ENCODE measurements at regions not wholly inside any gene's neighbourhood (a gene's known extent, or its start where the extent isn't known, plus 50 kb on each side); places are given as distances from the start of the nearest gene placed in this dataset.

DNA sequence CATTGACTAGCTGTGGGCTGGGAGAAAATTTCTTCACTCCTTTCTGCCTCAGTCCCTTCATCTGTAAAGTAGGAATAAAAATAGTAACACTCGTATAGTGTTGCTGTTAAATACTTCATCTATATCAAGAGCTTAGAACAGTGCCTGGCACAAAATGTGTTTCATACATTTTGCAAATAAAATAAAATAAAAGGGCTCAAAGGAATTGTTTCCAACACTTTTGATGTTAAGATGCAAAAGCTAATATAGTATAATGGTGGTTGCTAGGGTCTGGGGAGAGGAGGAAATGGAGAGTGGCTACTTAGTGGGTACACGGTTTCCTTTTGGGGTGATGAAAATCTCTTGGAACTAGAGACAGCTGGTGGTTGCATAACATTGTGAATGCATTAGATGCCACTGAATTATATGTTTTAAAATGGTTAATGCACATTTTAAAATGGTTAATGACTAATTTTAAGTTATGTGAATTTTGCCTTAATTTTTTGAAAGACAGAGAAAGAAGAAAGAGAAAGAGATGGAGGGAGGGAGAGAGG lies 542.1 kb upstream of the ID2 start:
- H3K36me3 Mint-ChIP-seq, result no peaks in the 10 kb centered on the region
- H3K27me3 Mint-ChIP-seq (ENCODE audit: insufficient read depth, low read depth), result peaks cover 6% of the 10 kb centered on the region
- H3K27ac Mint-ChIP-seq, result no peak overlapping the region
- no peak overlapping the region for H3K9ac ChIP-seq
- no peak overlapping the region for H3K27ac ChIP-seq
- no peak overlapping the region for H2AFZ ChIP-seq (replicated peaks)
- no peak overlapping the region for H3K4me2 ChIP-seq
- TF ChIP-seq EZH2 (IDR thresholded peaks at IDR 0.05), result no peak
- H3F3A ChIP-seq (ENCODE audit: low read depth), result no peaks in the 10 kb centered on the region
- no peak overlapping the region for H3K4me3 Mint-ChIP-seq
- peaks cover 5% of the 10 kb centered on the region for H3K4me1 Mint-ChIP-seq
- no peaks in the 10 kb centered on the region for H3K4me1 ChIP-seq
- no peak overlapping the region for H3K4me3 ChIP-seq
- H3K36me3 ChIP-seq, result no peaks in the 10 kb centered on the region
- no peaks in the 10 kb centered on the region for H4K20me1 ChIP-seq (ENCODE audit: low read depth)
- H3K27me3 ChIP-seq, result no peaks in the 10 kb centered on the region
- DNase-seq (ENCODE audit: low spot score), result no peak
- H3K9me3 Mint-ChIP-seq, result no peaks in the 10 kb centered on the region
- no peaks in the 10 kb centered on the region for H3K9me3 ChIP-seq (ENCODE audit: low read depth)
- no peaks in the 10 kb centered on the region for H3K79me2 ChIP-seq (ENCODE audit: low read depth)

DNA sequence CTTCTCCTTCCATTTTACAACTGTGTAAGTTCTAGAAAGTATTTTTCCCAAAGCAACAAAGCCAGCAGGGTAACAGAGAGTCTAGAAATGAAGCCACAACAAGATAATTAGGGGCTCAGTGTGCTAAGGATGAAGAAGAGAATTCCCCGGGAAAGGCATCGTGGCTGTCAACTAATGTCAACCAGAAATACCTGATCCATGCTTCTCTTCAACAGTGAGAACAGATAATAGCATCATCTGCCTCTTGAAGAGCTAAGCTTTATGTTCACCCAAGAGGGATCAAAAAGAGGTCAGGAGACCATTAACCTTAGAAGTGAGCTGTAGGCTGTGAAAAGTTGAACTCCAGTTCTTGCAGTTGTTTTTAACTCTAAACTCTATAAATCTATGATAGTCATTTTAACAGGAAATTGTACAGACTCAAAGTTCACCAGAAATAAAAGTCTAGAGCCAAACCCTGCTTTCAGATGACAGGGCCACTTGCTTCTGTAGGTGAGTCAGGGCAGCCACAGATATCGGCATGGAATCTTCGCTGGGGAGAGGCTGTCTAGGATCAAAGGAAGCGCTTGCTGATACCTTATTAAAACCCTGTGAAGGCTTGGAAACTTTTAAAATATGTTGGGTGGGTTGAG lies 540.7 kb upstream of the ID2 start:
- no peaks in the 10 kb centered on the region for H3K9me3 Mint-ChIP-seq
- H3K27ac Mint-ChIP-seq, result no peak overlapping the region
- H3K36me3 Mint-ChIP-seq, result no peaks in the 10 kb centered on the region
- Histone ChIP-seq H4K20me1 (ENCODE audit: low read depth) (no peaks in the 10 kb centered on the region), H3K9me3 (ENCODE audit: low read depth) (no peaks in the 10 kb centered on the region), H3K27me3 (no peaks in the 10 kb centered on the region), H3K4me1 (no peaks in the 10 kb centered on the region), H3K4me3 (no peak overlapping the region), H3K9ac (no peak overlapping the region), H3K36me3 (no peaks in the 10 kb centered on the region), H3K27ac (no peak overlapping the region), H3K4me2 (no peak overlapping the region), H2AFZ (replicated peaks) (no peak overlapping the region), H3F3A (ENCODE audit: low read depth) (no peaks in the 10 kb centered on the region), H3K79me2 (ENCODE audit: low read depth) (no peaks in the 10 kb centered on the region)
- peaks cover 2% of the 10 kb centered on the region for H3K27me3 Mint-ChIP-seq (ENCODE audit: insufficient read depth, low read depth)
- TF ChIP-seq EZH2 (IDR thresholded peaks at IDR 0.05) (no peak), EZH2phosphoT487 (IDR thresholded peaks at IDR 0.05) (no peak), CTCF (IDR thresholded peaks at IDR 0.05) (no peak)
- H3K4me3 Mint-ChIP-seq, result no peak overlapping the region
- no peak for DNase-seq (ENCODE audit: low spot score)
- H3K4me1 Mint-ChIP-seq, result no peaks in the 10 kb centered on the region

DNA sequence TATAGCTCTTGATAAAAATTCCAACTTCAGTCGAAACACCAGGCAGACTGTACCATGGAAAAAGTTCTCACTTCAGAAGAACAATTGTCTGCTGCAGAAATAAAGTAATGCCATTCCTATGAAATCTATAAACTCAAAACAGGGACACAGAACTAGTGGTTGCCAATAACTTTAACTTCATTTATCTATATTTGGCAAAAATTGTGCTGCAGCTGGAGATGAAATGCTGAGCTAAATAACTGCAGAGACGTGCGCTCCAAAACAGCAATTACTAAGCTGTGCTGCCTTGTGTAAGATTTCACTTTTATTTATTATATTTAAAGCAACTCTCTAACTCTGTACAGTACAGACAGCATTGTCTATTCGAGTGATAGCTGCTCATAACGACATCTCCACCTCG lies 540.1 kb upstream of the ID2 start:
- H2AFZ ChIP-seq (replicated peaks), result no peak overlapping the region
- H3K4me3 ChIP-seq, result no peak overlapping the region
- DNase-seq (ENCODE audit: low spot score), result no peak
- no peak overlapping the region for H3K4me2 ChIP-seq
- no peaks in the 10 kb centered on the region for H3K79me2 ChIP-seq (ENCODE audit: low read depth)
- H3K4me1 ChIP-seq, result no peaks in the 10 kb centered on the region
- H3K36me3 ChIP-seq, result no peaks in the 10 kb centered on the region
- Mint-ChIP-seq H3K27me3 (ENCODE audit: insufficient read depth, low read depth) (peaks cover 2% of the 10 kb centered on the region), H3K4me3 (no peak overlapping the region), H3K27ac (no peak overlapping the region), H3K9me3 (no peaks in the 10 kb centered on the region), H3K36me3 (no peaks in the 10 kb centered on the region), H3K4me1 (no peaks in the 10 kb centered on the region)
- no peaks in the 10 kb centered on the region for H3K9me3 ChIP-seq (ENCODE audit: low read depth)
- no peaks in the 10 kb centered on the region for H4K20me1 ChIP-seq (ENCODE audit: low read depth)
- no peak for TF ChIP-seq CTCF (IDR thresholded peaks at IDR 0.05)
- TF ChIP-seq EZH2 (IDR thresholded peaks at IDR 0.05), result no peak
- TF ChIP-seq EZH2phosphoT487 (IDR thresholded peaks at IDR 0.05), result no peak
- H3K27me3 ChIP-seq, result no peaks in the 10 kb centered on the region
- no peak overlapping the region for H3K27ac ChIP-seq
- no peaks in the 10 kb centered on the region for H3F3A ChIP-seq (ENCODE audit: low read depth)
- no peak overlapping the region for H3K9ac ChIP-seq

GRCh38 chr2:8142461-8142860 lies 539.4 kb upstream of the ID2 start:
- no peaks in the 10 kb centered on the region for H3K36me3 Mint-ChIP-seq
- no peaks in the 10 kb centered on the region for H3K4me1 Mint-ChIP-seq
- Histone ChIP-seq H3K4me3 (no peak overlapping the region), H2AFZ (replicated peaks) (no peak overlapping the region), H3K4me1 (no peaks in the 10 kb centered on the region), H3K9me3 (ENCODE audit: low read depth) (no peaks in the 10 kb centered on the region), H3K9ac (no peak overlapping the region), H4K20me1 (ENCODE audit: low read depth) (no peaks in the 10 kb centered on the region), H3F3A (ENCODE audit: low read depth) (no peaks in the 10 kb centered on the region), H3K79me2 (ENCODE audit: low read depth) (no peaks in the 10 kb centered on the region), H3K27me3 (no peaks in the 10 kb centered on the region), H3K27ac (no peak overlapping the region), H3K4me2 (no peak overlapping the region), H3K36me3 (no peaks in the 10 kb centered on the region)
- no peak overlapping the region for H3K27ac Mint-ChIP-seq
- no peak for DNase-seq (ENCODE audit: low spot score)
- no peak overlapping the region for H3K4me3 Mint-ChIP-seq
- TF ChIP-seq CTCF (IDR thresholded peaks at IDR 0.05) (no peak), EZH2 (IDR thresholded peaks at IDR 0.05) (no peak), EZH2phosphoT487 (IDR thresholded peaks at IDR 0.05) (no peak)
- no peaks in the 10 kb centered on the region for H3K9me3 Mint-ChIP-seq
- peaks cover 2% of the 10 kb centered on the region for H3K27me3 Mint-ChIP-seq (ENCODE audit: insufficient read depth, low read depth)
